ENCODE measurements at regions not wholly inside any gene's neighbourhood (a gene's known extent, or its start where the extent isn't known, plus 50 kb on each side); places are given as distances from the start of the nearest gene placed in this dataset.

DNA sequence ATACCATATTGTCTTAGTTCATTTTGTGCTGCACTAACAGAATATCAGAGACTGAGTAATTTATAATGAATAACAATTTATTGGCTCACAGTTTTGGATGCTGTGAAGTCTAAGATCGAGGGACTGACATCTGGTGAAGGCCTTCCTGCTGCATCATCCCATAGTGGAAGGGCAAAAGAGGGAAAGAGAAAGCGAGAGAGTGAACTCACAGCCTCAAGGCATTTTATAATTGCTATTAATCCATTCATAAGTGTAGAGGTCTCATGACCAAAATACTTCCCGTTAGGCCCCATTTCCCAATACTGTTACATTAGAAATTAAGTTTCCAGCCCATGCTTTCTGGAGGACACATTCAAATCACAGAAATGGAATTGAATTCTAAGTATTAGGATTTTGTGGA, 554.4 kb downstream of the TRAM1L1 start:
- no peak for DNase-seq (ENCODE audit: low read depth)
- TF ChIP-seq, protein P1, sequence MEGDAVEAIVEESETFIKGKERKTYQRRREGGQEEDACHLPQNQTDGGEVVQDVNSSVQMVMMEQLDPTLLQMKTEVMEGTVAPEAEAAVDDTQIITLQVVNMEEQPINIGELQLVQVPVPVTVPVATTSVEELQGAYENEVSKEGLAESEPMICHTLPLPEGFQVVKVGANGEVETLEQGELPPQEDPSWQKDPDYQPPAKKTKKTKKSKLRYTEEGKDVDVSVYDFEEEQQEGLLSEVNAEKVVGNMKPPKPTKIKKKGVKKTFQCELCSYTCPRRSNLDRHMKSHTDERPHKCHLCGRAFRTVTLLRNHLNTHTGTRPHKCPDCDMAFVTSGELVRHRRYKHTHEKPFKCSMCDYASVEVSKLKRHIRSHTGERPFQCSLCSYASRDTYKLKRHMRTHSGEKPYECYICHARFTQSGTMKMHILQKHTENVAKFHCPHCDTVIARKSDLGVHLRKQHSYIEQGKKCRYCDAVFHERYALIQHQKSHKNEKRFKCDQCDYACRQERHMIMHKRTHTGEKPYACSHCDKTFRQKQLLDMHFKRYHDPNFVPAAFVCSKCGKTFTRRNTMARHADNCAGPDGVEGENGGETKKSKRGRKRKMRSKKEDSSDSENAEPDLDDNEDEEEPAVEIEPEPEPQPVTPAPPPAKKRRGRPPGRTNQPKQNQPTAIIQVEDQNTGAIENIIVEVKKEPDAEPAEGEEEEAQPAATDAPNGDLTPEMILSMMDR (conservative IDR thresholded peaks at IDR 0.05; ENCODE audit: low read depth, low read length) = no peak

DNA sequence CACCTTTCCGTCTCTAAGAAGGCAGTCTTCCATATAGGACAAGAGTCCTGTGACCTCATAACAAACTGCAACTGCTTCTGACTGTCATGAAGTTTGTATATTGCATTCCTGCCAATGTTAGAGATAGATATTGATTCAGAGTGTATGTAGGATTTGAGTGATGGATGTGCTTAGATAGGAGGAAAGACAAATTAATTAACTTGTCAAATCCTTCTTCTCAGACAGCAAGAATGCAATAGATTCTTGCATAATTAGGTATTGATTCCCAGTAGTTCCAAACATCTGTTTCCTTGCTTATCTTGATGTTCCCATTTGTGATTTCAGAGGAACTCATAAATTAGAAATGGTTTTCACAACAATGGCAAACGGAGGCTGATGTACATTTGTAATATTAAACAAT, 555.3 kb downstream of the TRAM1L1 start:
- TF ChIP-seq, protein P1 (conservative IDR thresholded peaks at IDR 0.05; ENCODE audit: low read depth, low read length) = no peak
- DNase-seq (ENCODE audit: low read depth) = no peak

More for the DNA sequence above, 554.4 kb downstream of the TRAM1L1 start:
- no peak overlapping the region for H3K4me3 ChIP-seq (ENCODE audit: low read depth, low read length)

DNA sequence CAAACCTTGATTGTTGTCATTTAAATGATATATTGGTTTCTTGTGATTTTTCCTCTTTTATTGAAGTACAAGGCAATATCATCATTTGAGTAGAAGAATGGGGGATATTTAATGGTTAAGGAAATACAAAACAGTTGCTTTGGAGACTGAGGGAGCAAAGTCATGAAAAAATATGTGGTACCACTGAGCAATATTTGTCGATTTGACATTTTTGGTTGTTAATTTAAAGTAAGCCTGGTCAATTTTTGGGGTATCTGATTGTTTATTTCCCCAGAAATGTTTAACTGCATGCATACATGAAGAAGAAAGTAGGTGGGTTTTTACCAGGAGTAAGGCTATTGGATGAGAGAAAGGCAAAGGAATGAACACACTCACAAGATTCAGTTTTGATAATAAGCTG, 556.2 kb downstream of the TRAM1L1 start:
- H3K4me3 ChIP-seq (ENCODE audit: low read depth, low read length) = no peak overlapping the region
- DNase-seq (ENCODE audit: low read depth) = no peak
- TF ChIP-seq, protein P1 (conservative IDR thresholded peaks at IDR 0.05; ENCODE audit: low read depth, low read length) = no peak

More for the DNA sequence above, 555.3 kb downstream of the TRAM1L1 start:
- no peak overlapping the region for H3K4me3 ChIP-seq (ENCODE audit: low read depth, low read length)

DNA sequence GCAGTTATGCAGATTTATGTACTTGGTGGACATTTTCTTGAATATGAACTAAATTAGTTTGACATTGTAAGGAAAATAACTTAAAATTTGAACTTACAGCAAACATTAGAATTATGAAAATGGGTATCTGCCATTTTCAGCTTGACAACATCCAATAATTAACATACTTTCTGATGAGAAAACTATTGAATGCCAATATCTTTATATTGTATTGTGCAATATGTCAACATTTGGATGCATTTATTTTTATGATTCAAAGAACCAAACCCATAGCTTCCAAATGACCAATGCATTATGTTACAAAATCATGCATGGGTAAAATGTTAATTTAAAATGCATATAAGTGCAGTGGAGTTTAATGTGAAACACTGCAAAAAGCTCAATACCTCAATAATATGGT, 562.5 kb downstream of the TRAM1L1 start:
- no peak overlapping the region for H3K4me3 ChIP-seq (ENCODE audit: low read depth, low read length)
- no peak for DNase-seq (ENCODE audit: low read depth)
- TF ChIP-seq, protein P1 (conservative IDR thresholded peaks at IDR 0.05; ENCODE audit: low read depth, low read length) = no peak

DNA sequence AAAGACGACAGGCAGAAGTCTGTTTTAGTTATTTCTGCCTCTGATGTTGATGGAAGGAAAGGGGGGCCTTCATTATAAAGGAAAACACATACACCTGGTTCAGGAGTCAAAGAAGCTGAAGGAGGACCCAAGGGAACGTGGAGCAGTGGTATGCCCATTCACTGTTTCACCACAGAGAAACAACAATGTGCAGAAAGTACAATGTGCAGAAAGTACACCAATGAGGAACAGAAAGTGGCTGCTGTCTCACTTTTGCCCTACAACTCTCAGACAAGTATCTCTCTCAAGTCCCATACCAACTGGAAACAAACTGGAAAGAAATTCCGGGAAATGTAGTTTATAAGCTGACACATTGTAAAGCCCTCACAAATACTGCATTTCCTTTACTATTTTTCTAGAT, 564.5 kb downstream of the TRAM1L1 start:
- no peak overlapping the region for H3K4me3 ChIP-seq (ENCODE audit: low read depth, low read length)
- TF ChIP-seq, protein P1 (conservative IDR thresholded peaks at IDR 0.05; ENCODE audit: low read depth, low read length) = no peak
- DNase-seq (ENCODE audit: low read depth) = no peak

DNA sequence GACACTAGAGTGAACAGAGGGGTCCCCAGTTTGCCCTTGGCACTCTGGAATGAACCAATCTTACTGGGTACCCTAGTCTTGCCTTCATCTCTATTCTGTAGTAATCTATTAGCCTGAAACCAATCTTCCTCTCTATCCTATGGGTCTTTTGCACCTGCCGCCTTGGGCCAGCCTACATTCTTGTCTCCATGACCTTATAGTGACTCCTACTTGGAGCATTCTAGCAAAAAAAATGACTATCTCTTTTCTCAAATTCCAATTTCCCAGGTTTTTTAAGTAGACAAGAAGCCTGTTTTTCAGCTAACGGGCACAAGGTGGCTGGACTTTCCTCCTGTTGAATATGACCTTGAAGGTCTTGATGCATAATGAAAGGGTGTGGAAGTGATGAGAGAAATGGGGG, 568.7 kb downstream of the TRAM1L1 start:
- DNase-seq (ENCODE audit: low read depth) = no peak
- TF ChIP-seq, protein P1 (conservative IDR thresholded peaks at IDR 0.05; ENCODE audit: low read depth, low read length) = no peak
- no peak overlapping the region for H3K4me3 ChIP-seq (ENCODE audit: low read depth, low read length)

DNA sequence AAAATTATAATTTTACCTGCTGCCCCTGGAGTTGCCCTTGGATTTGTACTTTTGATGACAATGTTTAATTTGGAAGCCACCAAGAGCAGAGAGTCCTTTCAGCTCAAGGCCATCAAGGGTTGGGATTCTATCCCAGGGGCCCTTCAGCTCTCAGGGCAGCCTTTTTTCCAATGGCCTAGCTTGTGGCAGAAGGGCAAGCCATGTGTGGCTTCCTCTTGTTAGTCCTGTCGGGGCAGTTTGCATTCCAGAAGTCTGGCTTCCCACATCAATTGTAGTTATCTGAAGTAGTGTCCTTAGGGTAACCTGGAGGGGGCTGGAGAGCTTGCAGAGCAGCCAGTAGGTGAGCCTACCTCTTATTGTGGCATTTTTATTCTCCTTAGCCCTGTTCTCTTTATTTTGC, 569.4 kb downstream of the TRAM1L1 start:
- no peak for DNase-seq (ENCODE audit: low read depth)
- TF ChIP-seq, protein P1 (conservative IDR thresholded peaks at IDR 0.05; ENCODE audit: low read depth, low read length) = no peak
- H3K4me3 ChIP-seq (ENCODE audit: low read depth, low read length) = no peak overlapping the region
